Activated CD8-positive, alpha-beta memory T cell treated with anti-CD3 and anti-CD28 coated beads for 36 hours (primary cell): ENCODE measurements at regions not wholly inside any gene's neighbourhood (a gene's known extent, or its start where the extent isn't known, plus 50 kb on each side); places are given as distances from the start of the nearest gene placed in this dataset.

Source experiments
- CTCF ChIA-PET: fragments of 350-600 bp; sonication (Branson Sonifier 250); formaldehyde crosslinking; loops from one replicate; lab custom pipeline; 2021; ENCODE audit warnings: antibody characterized with exemption; lab: Charles Lee
- POLR2A ChIA-PET: fragments of 350-600 bp; sonication (Branson Sonifier 250); formaldehyde crosslinking; loops from one replicate; lab custom pipeline; 2021; ENCODE audit warnings: antibody characterized with exemption; lab: Charles Lee

- POLR2A ChIA-PET = no interaction called here
Observed at GRCh38 chr14:34018564-34019244, 67.8 kb upstream of the EGLN3 start.

GRCh38 chr14:34018125-34018524 is 67.3 kb upstream of the EGLN3 start:
- ChIA-PET POLR2A (no interaction called here), CTCF (no interaction called here)

More at GRCh38 chr14:34018564-34019244, 67.8 kb upstream of the EGLN3 start:
- CTCF ChIA-PET = no interaction called here

- POLR2A ChIA-PET = no interaction called here
- CTCF ChIA-PET = no interaction called here
Observed at GRCh38 chr14:34015383-34015782, 64.5 kb upstream of the EGLN3 start.

GRCh38 chr14:34014936-34015335 is 64.1 kb upstream of the EGLN3 start:
- ChIA-PET CTCF (no interaction called here), POLR2A (no interaction called here)

- ChIA-PET CTCF (no interaction called here), POLR2A (no interaction called here)
Observed at GRCh38 chr14:34013721-34014060, 62.8 kb upstream of the EGLN3 start.

GRCh38 chr14:34012978-34013720 is 62.3 kb upstream of the EGLN3 start:
- CTCF ChIA-PET = no interaction called here
- POLR2A ChIA-PET = no interaction called here

- ChIA-PET POLR2A (no interaction called here), CTCF (no interaction called here)
Observed at GRCh38 chr14:34012369-34012768, 61.5 kb upstream of the EGLN3 start.

- CTCF ChIA-PET = no interaction called here
- POLR2A ChIA-PET = interaction anchor here (0.5 kb wide), 1 partner anchor 40 kb away, joined by 4 read pairs; no protein-coding TSS in a partner anchor
Observed at GRCh38 chr14:34009956-34010355, 59.1 kb upstream of the EGLN3 start.

GRCh38 chr14:34007902-34008301 is 57.0 kb upstream of the EGLN3 start:
- POLR2A ChIA-PET = no interaction called here

GRCh38 chr14:34005901-34006300 is 55.0 kb upstream of the EGLN3 start:
- CTCF ChIA-PET = no interaction called here
- POLR2A ChIA-PET = no interaction called here

More at GRCh38 chr14:34007902-34008301, 57.0 kb upstream of the EGLN3 start:
- CTCF ChIA-PET = no interaction called here

- CTCF ChIA-PET = no interaction called here
- POLR2A ChIA-PET = no interaction called here
Observed at GRCh38 chr14:34004881-34005280, 54.0 kb upstream of the EGLN3 start.

- ChIA-PET POLR2A (no interaction called here), CTCF (no interaction called here)
Observed at GRCh38 chr14:34003691-34004090, 52.8 kb upstream of the EGLN3 start.

GRCh38 chr14:34003082-34003668 is 52.3 kb upstream of the EGLN3 start:
- POLR2A ChIA-PET = interaction anchor here (0.7 kb wide), 1 partner anchor 9 kb away, joined by 3 read pairs; no protein-coding TSS in a partner anchor
- CTCF ChIA-PET = no interaction called here
